Suprapubic skin (tissue), 4 donors: ENCODE measurements at regions not wholly inside any gene's neighbourhood (a gene's known extent, or its start where the extent isn't known, plus 50 kb on each side); places are given as distances from the start of the nearest gene placed in this dataset.

Experiments used
- DNase-seq, 2 donors: peaks; one replicate each; pipeline ENCODE4 v3.0.0-alpha.2; 2019; ENCODE audit warnings: low spot score in 2 of 2
- H3K27ac ChIP-seq: fragments of 200-600 bp; sonication (generic); one replicate; pipeline ENCODE4 v1.5.1; 2019
- H3K27me3 ChIP-seq: fragments of 200-600 bp; sonication (generic); one replicate; pipeline ENCODE4 v1.5.1; 2019
- H3K36me3 ChIP-seq: fragments of 200-600 bp; sonication (generic); one replicate; pipeline ENCODE4 v1.5.1; 2019
- H3K4me1 ChIP-seq: fragments of 200-600 bp; sonication (generic); one replicate; pipeline ENCODE4 v1.5.1; 2019
- H3K4me3 ChIP-seq: fragments of 200-600 bp; sonication (generic); one replicate; pipeline ENCODE4 v1.5.1; 2019; ENCODE audit warnings: mild to moderate bottlenecking
- H3K9me3 ChIP-seq: fragments of 200-600 bp; sonication (generic); one replicate; pipeline ENCODE4 v1.5.1; 2019
- EP300 ChIP-seq: sonication (generic); formaldehyde crosslinking; IDR thresholded peaks from one replicate; pipeline ENCODE4 v1.6.1; 2017; ENCODE audit warnings: antibody characterized with exemption
- POLR2A ChIP-seq, 2 donors: fragments of 450-650 bp; IDR thresholded peaks; one replicate each; pipeline ENCODE4 v1.6.1; 2017; ENCODE audit warnings: antibody characterized with exemption in 2 of 2, mild to moderate bottlenecking in 2 of 2, moderate library complexity in 2 of 2
- POLR2AphosphoS5 ChIP-seq, 3 donors: sonication (generic); formaldehyde crosslinking; IDR thresholded peaks; one replicate each; pipeline ENCODE4 v1.6.1; 2017; ENCODE audit warnings: antibody characterized with exemption in 3 of 3
- WGBS: methylation state at CpG from one replicate; pipeline ENCODE4 v1.1.5; 2018; 5-methylcytosine and 5-hydroxymethylcytosine counted together
- TF ChIP-seq, protein P1 (sequence below), 2 donors: fragments of 200-600 bp in 1 of 2; fragments of 450-650 bp in 1 of 2; sonication (generic) in 1 of 2; IDR thresholded peaks; one replicate each; pipeline ENCODE4 v1.5.1; 2016 to 2019; ENCODE audit warnings: antibody characterized with exemption in 2 of 2, mild to moderate bottlenecking in 1 of 2, moderate library complexity in 1 of 2

GRCh38 chr12:87152841-87153528 is 876.2 kb downstream of the C12orf50 start:
- no peak for TF ChIP-seq POLR2A (IDR thresholded peaks at IDR 0.05)
- TF ChIP-seq, protein P1, sequence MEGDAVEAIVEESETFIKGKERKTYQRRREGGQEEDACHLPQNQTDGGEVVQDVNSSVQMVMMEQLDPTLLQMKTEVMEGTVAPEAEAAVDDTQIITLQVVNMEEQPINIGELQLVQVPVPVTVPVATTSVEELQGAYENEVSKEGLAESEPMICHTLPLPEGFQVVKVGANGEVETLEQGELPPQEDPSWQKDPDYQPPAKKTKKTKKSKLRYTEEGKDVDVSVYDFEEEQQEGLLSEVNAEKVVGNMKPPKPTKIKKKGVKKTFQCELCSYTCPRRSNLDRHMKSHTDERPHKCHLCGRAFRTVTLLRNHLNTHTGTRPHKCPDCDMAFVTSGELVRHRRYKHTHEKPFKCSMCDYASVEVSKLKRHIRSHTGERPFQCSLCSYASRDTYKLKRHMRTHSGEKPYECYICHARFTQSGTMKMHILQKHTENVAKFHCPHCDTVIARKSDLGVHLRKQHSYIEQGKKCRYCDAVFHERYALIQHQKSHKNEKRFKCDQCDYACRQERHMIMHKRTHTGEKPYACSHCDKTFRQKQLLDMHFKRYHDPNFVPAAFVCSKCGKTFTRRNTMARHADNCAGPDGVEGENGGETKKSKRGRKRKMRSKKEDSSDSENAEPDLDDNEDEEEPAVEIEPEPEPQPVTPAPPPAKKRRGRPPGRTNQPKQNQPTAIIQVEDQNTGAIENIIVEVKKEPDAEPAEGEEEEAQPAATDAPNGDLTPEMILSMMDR (IDR thresholded peaks at IDR 0.05) = no peak
- no peak for TF ChIP-seq POLR2AphosphoS5 (IDR thresholded peaks at IDR 0.05)
- no peak for TF ChIP-seq EP300
- Histone ChIP-seq H3K36me3 (no peaks in the 10 kb centered on the region), H3K27ac (no peak overlapping the region), H3K9me3 (no peaks in the 10 kb centered on the region), H3K4me3 (no peak overlapping the region), H3K4me1 (no peaks in the 10 kb centered on the region), H3K27me3 (no peaks in the 10 kb centered on the region)
- no peak for DNase-seq
- 73% methylated on average over 1 of the region's 1 CpG for WGBS

DNA sequence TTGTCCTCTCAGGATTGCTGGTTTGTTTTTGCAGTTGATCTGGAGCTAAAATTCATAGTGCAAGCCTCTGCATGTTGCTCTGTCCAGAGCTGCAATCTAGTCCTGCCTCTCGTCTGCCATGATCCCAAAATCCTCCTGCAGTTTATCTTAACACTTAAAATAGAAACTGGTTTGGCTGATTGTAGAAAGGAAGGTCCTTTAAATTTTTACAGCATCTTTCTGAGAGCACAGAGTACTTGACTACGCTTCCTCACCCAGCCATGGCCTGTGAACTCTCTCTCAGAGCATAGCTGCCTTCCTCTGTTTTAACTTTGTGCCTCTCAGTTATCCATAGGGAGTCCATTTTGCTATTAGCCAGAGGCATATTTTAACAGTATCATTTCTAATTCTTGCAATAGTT is 877.1 kb downstream of the C12orf50 start:
- WGBS = 66% methylated on average over 2 of the region's 2 CpGs
- H3K27ac ChIP-seq = no peak overlapping the region
- TF ChIP-seq POLR2AphosphoS5 (IDR thresholded peaks at IDR 0.05) (no peak), POLR2A (IDR thresholded peaks at IDR 0.05) (no peak)
- H3K36me3 ChIP-seq = no peaks in the 10 kb centered on the region
- H3K4me1 ChIP-seq = no peaks in the 10 kb centered on the region
- H3K4me3 ChIP-seq = no peak overlapping the region
- H3K27me3 ChIP-seq = no peaks in the 10 kb centered on the region
- no peaks in the 10 kb centered on the region for H3K9me3 ChIP-seq
- no peak for DNase-seq

DNA sequence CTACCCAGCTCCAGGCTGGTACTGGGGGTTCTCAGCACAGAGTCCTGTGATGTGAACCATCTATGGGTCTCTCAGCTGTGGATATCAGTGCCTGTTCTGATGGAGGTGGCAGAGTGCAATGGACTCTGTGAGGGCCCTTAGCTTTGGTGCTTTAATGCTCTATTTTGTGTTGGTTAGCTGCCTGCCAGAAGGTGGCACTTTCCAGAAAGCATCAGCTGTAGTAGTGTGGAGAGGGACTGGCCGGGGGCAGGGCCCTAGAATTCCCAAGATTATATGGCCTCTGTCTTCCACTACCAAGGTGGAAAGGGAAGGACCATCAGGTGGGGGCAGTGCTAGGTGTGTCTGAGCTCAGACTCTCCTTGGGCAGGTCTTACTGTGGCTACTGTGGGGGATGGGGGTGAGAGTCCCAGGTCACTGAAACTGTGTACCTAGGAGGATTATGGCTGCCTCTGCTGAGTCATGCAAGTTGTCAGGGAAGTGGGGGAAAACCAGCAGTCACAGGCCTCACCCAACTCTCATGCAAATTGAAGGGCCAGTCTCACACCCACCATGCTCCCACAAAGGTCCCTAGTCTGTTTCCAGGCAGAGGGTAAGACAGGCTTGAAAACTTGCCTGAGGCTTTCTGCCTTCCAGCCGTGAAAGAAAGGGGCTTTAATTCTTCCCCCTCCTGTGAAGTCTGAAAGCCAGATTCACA is 878.1 kb downstream of the C12orf50 start:
- 61% methylated on average over 2 of the region's 2 CpGs for WGBS
- Histone ChIP-seq H3K36me3 (no peaks in the 10 kb centered on the region), H3K9me3 (no peaks in the 10 kb centered on the region), H3K4me1 (no peaks in the 10 kb centered on the region), H3K4me3 (no peak overlapping the region), H3K27ac (no peak overlapping the region), H3K27me3 (no peaks in the 10 kb centered on the region)
- TF ChIP-seq POLR2AphosphoS5 (IDR thresholded peaks at IDR 0.05) (no peak), POLR2A (IDR thresholded peaks at IDR 0.05) (no peak), EP300 (no peak)
- TF ChIP-seq, protein P1 (IDR thresholded peaks at IDR 0.05) = no peak
- DNase-seq = no peak

DNA sequence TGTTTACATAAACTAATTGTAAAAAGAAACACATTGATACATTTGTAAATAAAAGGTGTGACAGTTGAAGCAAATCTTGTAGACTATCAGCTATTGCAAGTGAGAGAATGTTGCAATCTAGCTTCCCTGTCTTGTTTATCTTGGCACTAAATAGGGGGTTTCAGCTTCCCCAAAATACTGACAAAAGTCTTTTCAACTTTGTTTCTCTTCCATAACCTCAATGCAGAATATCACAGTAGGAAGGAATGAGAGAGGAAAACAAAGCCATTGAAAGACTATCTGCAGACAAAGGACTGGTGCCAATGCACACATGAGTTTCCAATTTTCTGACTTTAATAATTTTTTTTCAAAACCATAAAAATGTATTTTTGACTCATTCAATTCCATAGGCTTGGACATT is 886.2 kb upstream of the MGAT4C start:
- H3K4me1 ChIP-seq = no peaks in the 10 kb centered on the region
- H3K27me3 ChIP-seq = no peaks in the 10 kb centered on the region
- no peaks in the 10 kb centered on the region for H3K9me3 ChIP-seq
- H3K4me3 ChIP-seq = no peak overlapping the region
- no peak overlapping the region for H3K27ac ChIP-seq
- no peaks in the 10 kb centered on the region for H3K36me3 ChIP-seq
- DNase-seq = no peak
- TF ChIP-seq POLR2A (IDR thresholded peaks at IDR 0.05) (no peak), EP300 (no peak), POLR2AphosphoS5 (IDR thresholded peaks at IDR 0.05) (no peak)
- TF ChIP-seq, protein P1 (IDR thresholded peaks at IDR 0.05) = no peak

DNA sequence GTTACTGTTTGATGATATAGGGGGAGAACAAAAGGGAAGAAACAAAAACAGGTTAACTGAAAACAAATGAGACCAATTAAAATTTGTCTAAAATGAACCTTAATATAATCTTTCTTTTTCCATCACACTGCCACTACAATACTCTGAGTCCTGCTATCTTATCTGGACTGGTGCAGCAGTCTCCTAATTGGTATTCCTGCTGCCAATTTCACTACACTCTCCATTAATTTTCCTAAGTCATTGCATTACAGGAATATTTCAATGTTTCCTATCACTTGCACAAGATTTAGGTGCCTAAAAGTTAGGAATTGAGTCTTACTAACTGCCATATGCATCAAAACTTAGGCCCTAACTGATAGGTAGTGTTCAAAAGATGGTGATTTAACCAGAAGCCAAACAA is 884.9 kb upstream of the MGAT4C start:
- TF ChIP-seq, protein P1 (IDR thresholded peaks at IDR 0.05) = no peak
- no peak for TF ChIP-seq POLR2A (IDR thresholded peaks at IDR 0.05)
- no peak for TF ChIP-seq EP300
- TF ChIP-seq POLR2AphosphoS5 (IDR thresholded peaks at IDR 0.05) = no peak
- H3K27me3 ChIP-seq = no peaks in the 10 kb centered on the region
- DNase-seq = no peak

More for the DNA sequence above, 884.9 kb upstream of the MGAT4C start:
- Histone ChIP-seq H3K36me3 (no peaks in the 10 kb centered on the region), H3K4me1 (no peaks in the 10 kb centered on the region), H3K4me3 (no peak overlapping the region), H3K9me3 (no peaks in the 10 kb centered on the region), H3K27ac (no peak overlapping the region)
